ENCODE measurements at regions not wholly inside any gene's neighbourhood (a gene's known extent, or its start where the extent isn't known, plus 50 kb on each side); places are given as distances from the start of the nearest gene placed in this dataset.

DNA sequence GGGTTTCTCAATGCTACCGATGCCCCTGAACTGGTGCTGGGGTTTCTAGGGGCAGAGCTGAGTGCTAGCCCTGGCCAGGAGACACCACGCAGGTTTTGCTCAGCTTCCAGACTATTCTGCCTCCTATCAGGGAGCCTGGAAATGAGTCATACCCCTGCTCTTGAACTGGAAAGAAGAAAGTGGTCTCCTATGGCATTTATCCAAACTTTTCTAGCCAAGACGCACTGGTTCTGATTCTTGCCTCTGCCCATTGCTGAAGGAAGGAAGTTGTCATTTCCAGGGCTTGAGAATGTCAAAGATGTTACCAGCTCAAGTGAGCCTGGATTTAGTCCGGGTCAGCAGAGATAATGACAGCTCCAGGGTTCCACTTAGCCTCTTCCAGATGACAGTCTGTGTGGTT is 561.9 kb downstream of the CDK5RAP2 start:
- Histone ChIP-seq H3K27ac (no peak overlapping the region), H3K4me1 (no peaks in the 10 kb centered on the region), H3K27me3 (no peaks in the 10 kb centered on the region), H3K36me3 (no peaks in the 10 kb centered on the region), H3K4me3 (no peak overlapping the region), H3K9me3 (no peaks in the 10 kb centered on the region)
- intact Hi-C loops (cut with DNase I), result no loop called here
- ATAC-seq (no peak), FAIRE-seq (no peak), DNase-seq (no peak)
- no peak for TF ChIP-seq CTCF (IDR thresholded peaks at IDR 0.05)
- WGBS, 2 donors, result 63 to 66% methylated on average over 4 of the region's 4 CpGs

GRCh38 chr9:120016231-120016630 is 563.7 kb downstream of the CDK5RAP2 start:
- DNase-seq (no peak), ATAC-seq (no peak), FAIRE-seq (no peak)
- no peak overlapping the region for H3K27ac ChIP-seq
- intact Hi-C loops (cut with DNase I), result no loop called here
- H3K27me3 ChIP-seq, result peaks cover 0 to under 1% (median 0%) of the 10 kb centered on the region in 4 donors
- H3K36me3 ChIP-seq, result no peaks in the 10 kb centered on the region
- H3K4me3 ChIP-seq, result no peak overlapping the region
- H3K4me1 ChIP-seq, result no peaks in the 10 kb centered on the region
- TF ChIP-seq CTCF (IDR thresholded peaks at IDR 0.05), result no peak
- WGBS, 2 donors, result 37 to 38% methylated on average over 2 of the region's 2 CpGs
- H3K9me3 ChIP-seq, result no peaks in the 10 kb centered on the region

DNA sequence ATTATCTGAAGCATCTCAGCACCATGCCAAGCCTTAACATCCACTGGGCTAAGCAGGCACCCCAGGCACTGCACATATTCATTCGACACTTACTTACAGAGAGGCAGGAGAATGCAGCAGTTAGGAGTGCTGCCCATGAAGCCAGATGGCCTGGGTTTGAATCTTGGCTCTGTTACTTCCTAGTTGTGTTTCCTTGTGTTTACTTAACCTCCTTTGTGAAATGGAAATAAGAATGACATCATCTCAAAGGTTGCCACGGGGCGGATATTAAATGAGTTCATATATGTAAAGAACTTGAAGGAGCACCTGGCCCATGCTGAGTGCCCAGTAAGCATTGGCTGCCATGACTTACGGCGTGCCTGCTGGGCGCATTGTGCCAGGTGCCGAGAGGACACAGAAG is 565.2 kb downstream of the CDK5RAP2 start:
- H3K36me3 ChIP-seq, result no peaks in the 10 kb centered on the region
- H3K4me3 ChIP-seq, result no peak overlapping the region
- 74 to 85% methylated on average over 7 of the region's 7 CpGs for WGBS, 2 donors
- intact Hi-C loops (cut with DNase I), result no loop called here
- no peak for FAIRE-seq
- ATAC-seq, result no peak
- H3K27me3 ChIP-seq, result peaks cover 0 to 3% (median 0%) of the 10 kb centered on the region in 4 donors
- no peak for TF ChIP-seq CTCF (IDR thresholded peaks at IDR 0.05)
- DNase-seq, result no peak
- H3K27ac ChIP-seq, result no peak overlapping the region
- H3K9me3 ChIP-seq, result no peaks in the 10 kb centered on the region
- H3K4me1 ChIP-seq, result no peaks in the 10 kb centered on the region

DNA sequence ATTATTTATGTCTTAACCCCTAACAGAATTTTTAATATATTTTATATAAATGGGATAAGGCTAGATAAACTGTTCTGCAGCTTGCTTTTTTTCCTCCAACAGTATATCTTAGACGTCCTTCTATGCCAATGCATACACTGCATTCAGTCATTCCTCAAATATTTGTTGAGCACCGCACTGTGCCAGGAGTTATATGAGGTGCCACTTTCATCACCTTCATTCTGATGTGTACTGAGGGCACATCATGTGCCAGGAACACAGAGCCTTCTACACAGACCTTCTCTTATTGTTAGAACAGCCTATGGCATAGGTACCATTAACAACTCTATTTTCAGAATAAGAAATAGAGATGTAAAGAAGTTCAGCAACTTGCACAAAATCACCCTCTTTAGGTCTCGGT is 570.1 kb downstream of the CDK5RAP2 start:
- FAIRE-seq (no peak), DNase-seq (no peak), ATAC-seq (no peak)
- Histone ChIP-seq H3K27ac (no peak overlapping the region), H3K36me3 (no peaks in the 10 kb centered on the region), H3K4me3 (no peak overlapping the region), H3K27me3 (peaks cover 0 to 3% (median 0%) of the 10 kb centered on the region in 4 donors), H3K4me1 (no peaks in the 10 kb centered on the region), H3K9me3 (no peaks in the 10 kb centered on the region)
- WGBS, 2 donors, result 21 to 33% methylated on average over 3 of the region's 3 CpGs
- intact Hi-C loops (cut with DNase I), result no loop called here
- no peak for TF ChIP-seq CTCF (IDR thresholded peaks at IDR 0.05)

GRCh38 chr9:120001536-120001935 is 578.4 kb downstream of the CDK5RAP2 start:
- WGBS, 2 donors, result 51 to 60% methylated on average over 7 of the region's 7 CpGs

More at GRCh38 chr9:120001536-120001935, 578.4 kb downstream of the CDK5RAP2 start:
- Histone ChIP-seq H3K4me1 (no peaks in the 10 kb centered on the region), H3K4me3 (no peak overlapping the region), H3K27me3 (no peaks in the 10 kb centered on the region), H3K9me3 (no peaks in the 10 kb centered on the region), H3K36me3 (no peaks in the 10 kb centered on the region), H3K27ac (no peak overlapping the region)
- intact Hi-C loops (cut with DNase I), result no loop called here
- DNase-seq (no peak), ATAC-seq (no peak), FAIRE-seq (no peak)
- TF ChIP-seq CTCF (IDR thresholded peaks at IDR 0.05), result no peak
